BJ (cell line): ENCODE measurements at regions not wholly inside any gene's neighbourhood (a gene's known extent, or its start where the extent isn't known, plus 50 kb on each side); places are given as distances from the start of the nearest gene placed in this dataset.

Experiments
- CTCF ChIA-PET: fragments of 350-600 bp; formaldehyde crosslinking; extraction: SDS; loops from one replicate; lab custom pipeline; 2021; ENCODE audit warnings: antibody characterized with exemption, inconsistent platforms; lab: Yijun Ruan, JAX
- POLR2A ChIA-PET: fragments of 300-600 bp; sonication (Branson Sonifier 250); formaldehyde crosslinking; extraction: SDS; loops from one replicate; lab custom pipeline; 2021; ENCODE audit warnings: antibody characterized with exemption; lab: Charles Lee
- DNase-seq: peaks from one replicate; pipeline ENCODE4 v3.0.0-alpha.2; 2011; ENCODE audit warnings: low read depth
- H3K27me3 ChIP-seq: 2 replicates; pipeline ENCODE4 v1.6.0; 2011; ENCODE audit warnings: low read length; ENCODE audit not compliant: control insufficient read depth, insufficient read depth
- H3K36me3 ChIP-seq: 2 replicates; pipeline ENCODE4 v1.5.1; 2011; ENCODE audit warnings: low read length; ENCODE audit not compliant: control insufficient read depth, insufficient read depth
- H3K4me3 ChIP-seq: 2 replicates; pipeline ENCODE4 v1.5.1; 2011; ENCODE audit warnings: low read depth, mild to moderate bottlenecking, control low read depth, low read length
- CTCF ChIP-seq: IDR thresholded peaks from 2 replicates; pipeline ENCODE4 v1.5.1; 2011; ENCODE audit warnings: low read depth, mild to moderate bottlenecking, control low read depth, inconsistent platforms, low read length, moderate library complexity; ENCODE audit not compliant: insufficient read depth

DNA sequence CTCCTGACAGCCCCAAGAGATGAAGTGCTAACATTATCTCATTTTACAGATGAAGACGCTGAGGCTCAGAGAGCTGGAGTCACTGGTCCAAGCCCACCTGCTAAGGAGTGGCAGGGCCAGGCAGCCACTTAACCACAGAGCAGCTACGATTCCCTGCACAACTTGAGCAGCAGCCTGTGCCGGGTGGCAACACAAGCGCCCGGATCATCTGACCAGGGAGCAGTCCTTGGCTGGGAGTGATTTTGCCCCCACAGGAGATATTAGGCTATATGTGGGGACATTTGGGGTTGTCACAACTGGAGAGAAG, 93.2 kb upstream of the PTPN1 start:
- no peak for DNase-seq
- Histone ChIP-seq H3K4me3 (no peak overlapping the region), H3K27me3 (no peaks in the 10 kb centered on the region), H3K36me3 (no peaks in the 10 kb centered on the region)
- CTCF ChIA-PET: interaction anchor here (2.5 kb wide), 1 partner anchor 9 kb away, joined by 7 read pairs; no protein-coding TSS in a partner anchor
- POLR2A ChIA-PET: no interaction called here
- no peak for TF ChIP-seq CTCF

DNA sequence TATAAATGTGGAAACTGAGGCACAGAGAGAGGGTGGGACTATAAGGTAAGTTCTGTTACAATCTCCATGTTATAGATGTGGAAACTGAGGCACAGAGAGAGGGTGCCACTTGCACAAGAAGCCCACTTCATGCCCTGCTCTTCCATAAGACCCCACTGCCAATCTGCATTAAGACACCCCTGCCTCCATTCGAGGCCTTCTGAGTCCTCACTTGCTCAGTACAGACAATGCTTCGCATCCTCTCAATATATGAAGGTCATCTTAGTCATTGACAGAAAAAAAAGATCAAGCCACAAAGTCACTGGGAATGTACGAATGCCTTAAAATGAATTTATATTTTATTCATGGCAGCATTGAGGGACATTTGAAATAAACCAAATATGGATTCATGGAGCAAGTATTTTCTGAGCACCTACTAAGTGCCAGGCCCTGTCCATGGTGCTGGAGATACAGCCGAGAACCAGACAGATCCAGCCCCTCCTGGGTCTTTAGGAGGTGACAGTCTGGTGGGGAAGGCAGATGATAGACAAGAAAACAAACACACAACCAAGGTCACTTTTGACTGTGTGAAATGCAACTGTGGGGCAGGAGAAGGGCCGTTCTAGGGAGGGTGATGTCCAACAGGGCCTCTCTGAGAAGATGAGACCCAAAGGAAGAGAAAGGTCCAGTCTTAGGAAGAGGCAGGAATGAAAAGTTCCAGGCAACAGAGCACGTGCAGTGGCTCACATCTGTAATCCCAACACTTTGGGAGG, 92.5 kb upstream of the PTPN1 start:
- DNase-seq: no peak
- CTCF ChIA-PET: no interaction called here

GRCh38 chr20:50418890-50419642, 91.1 kb upstream of the PTPN1 start:
- TF ChIP-seq CTCF: no peak
- ChIA-PET CTCF (no interaction called here), POLR2A (no interaction called here)
- H3K36me3 ChIP-seq: no peaks in the 10 kb centered on the region
- no peaks in the 10 kb centered on the region for H3K27me3 ChIP-seq
- H3K4me3 ChIP-seq: no peak overlapping the region
- no peak for DNase-seq

More for the DNA sequence above, 92.5 kb upstream of the PTPN1 start:
- H3K36me3 ChIP-seq: no peaks in the 10 kb centered on the region
- H3K27me3 ChIP-seq: no peaks in the 10 kb centered on the region
- H3K4me3 ChIP-seq: no peak overlapping the region
- TF ChIP-seq CTCF: no peak
- POLR2A ChIA-PET: no interaction called here

GRCh38 chr20:50420380-50420779, 89.8 kb upstream of the PTPN1 start:
- no peak overlapping the region for H3K4me3 ChIP-seq
- TF ChIP-seq CTCF: no peak
- no peaks in the 10 kb centered on the region for H3K36me3 ChIP-seq
- DNase-seq: no peak
- no peaks in the 10 kb centered on the region for H3K27me3 ChIP-seq
- CTCF ChIA-PET: interaction anchor here (2.0 kb wide), 1 partner anchor 11 kb away, joined by 5 read pairs; no protein-coding TSS in a partner anchor
- POLR2A ChIA-PET: no interaction called here

GRCh38 chr20:50421356-50422340, 88.5 kb upstream of the PTPN1 start:
- TF ChIP-seq CTCF: no peak
- Histone ChIP-seq H3K27me3 (no peaks in the 10 kb centered on the region), H3K36me3 (no peaks in the 10 kb centered on the region), H3K4me3 (no peak overlapping the region)
- ChIA-PET CTCF (interaction anchor here (0.6 to 2.0 kb wide), 6 partner anchors 9 to 369 kb away, joined by 3 to 6 read pairs (median 4); no protein-coding TSS in a partner anchor), POLR2A (no interaction called here)
- no peak for DNase-seq
